NCI-H774 (cell line): ENCODE measurements at regions not wholly inside any gene's neighbourhood (a gene's known extent, or its start where the extent isn't known, plus 50 kb on each side); places are given as distances from the start of the nearest gene placed in this dataset.

Experiments
- DNase-seq: peaks from one replicate; lab custom pipeline; 2025; lab: John Stamatoyannopoulos, UW

- no peak for DNase-seq
Observed at GRCh38 chr18:46265196-46266156, 161.3 kb downstream of the HAUS1 start.

GRCh38 chr18:46266473-46266872, 162.3 kb downstream of the HAUS1 start:
- DNase-seq = no peak

GRCh38 chr18:46268671-46269070, 164.5 kb downstream of the HAUS1 start:
- no peak for DNase-seq

GRCh38 chr18:46269275-46269674, 165.1 kb downstream of the HAUS1 start:
- DNase-seq = no peak

GRCh38 chr18:46271488-46271887, 167.3 kb downstream of the HAUS1 start:
- no peak for DNase-seq

GRCh38 chr18:46273861-46274260, 169.7 kb downstream of the HAUS1 start:
- DNase-seq = no peak

GRCh38 chr18:46274266-46274665, 170.1 kb downstream of the HAUS1 start:
- no peak for DNase-seq

- DNase-seq = no peak
Observed at GRCh38 chr18:46275370-46275769, 171.2 kb downstream of the HAUS1 start.

- no peak for DNase-seq
Observed at GRCh38 chr18:46276748-46277147, 172.6 kb downstream of the HAUS1 start.

- no peak for DNase-seq
Observed at GRCh38 chr18:46278481-46279465, 174.6 kb downstream of the HAUS1 start.

GRCh38 chr18:46279673-46280072, 175.5 kb downstream of the HAUS1 start:
- DNase-seq = no peak

- DNase-seq = peak; percentile 50
Observed at GRCh38 chr18:46281185-46282176, 177.3 kb downstream of the HAUS1 start.

- DNase-seq = no peak
Observed at GRCh38 chr18:46282177-46282570, 178.0 kb downstream of the HAUS1 start.

- DNase-seq = no peak
Observed at GRCh38 chr18:46282646-46283045, 178.5 kb downstream of the HAUS1 start.

GRCh38 chr18:46283268-46283667, 179.1 kb downstream of the HAUS1 start:
- DNase-seq = no peak

- no peak for DNase-seq
Observed at GRCh38 chr18:46283895-46284295, 179.7 kb downstream of the HAUS1 start.

GRCh38 chr18:46289463-46289862, 185.3 kb downstream of the HAUS1 start:
- DNase-seq = no peak

GRCh38 chr18:46289931-46290330, 185.7 kb downstream of the HAUS1 start:
- no peak for DNase-seq

- DNase-seq = no peak
Observed at GRCh38 chr18:46290440-46291020, 186.3 kb downstream of the HAUS1 start.

- DNase-seq = no peak
Observed at GRCh38 chr18:46291149-46291548, 187.0 kb downstream of the HAUS1 start.

GRCh38 chr18:46293742-46294181, 189.6 kb downstream of the HAUS1 start:
- no peak for DNase-seq
